GM12891 (cell line): ENCODE measurements at regions not wholly inside any gene's neighbourhood (a gene's known extent, or its start where the extent isn't known, plus 50 kb on each side); places are given as distances from the start of the nearest gene placed in this dataset.

ENCODE experiments used
- POLR2A ChIP-seq: IDR thresholded peaks from 2 replicates; pipeline ENCODE4 v1.6.1; 2011; ENCODE audit warnings: low read depth, low read length, control low read depth
- TAF1 ChIP-seq: IDR thresholded peaks from 2 replicates; pipeline ENCODE4 v1.6.1; 2011; ENCODE audit warnings: low read depth, low read length, control low read depth

DNA sequence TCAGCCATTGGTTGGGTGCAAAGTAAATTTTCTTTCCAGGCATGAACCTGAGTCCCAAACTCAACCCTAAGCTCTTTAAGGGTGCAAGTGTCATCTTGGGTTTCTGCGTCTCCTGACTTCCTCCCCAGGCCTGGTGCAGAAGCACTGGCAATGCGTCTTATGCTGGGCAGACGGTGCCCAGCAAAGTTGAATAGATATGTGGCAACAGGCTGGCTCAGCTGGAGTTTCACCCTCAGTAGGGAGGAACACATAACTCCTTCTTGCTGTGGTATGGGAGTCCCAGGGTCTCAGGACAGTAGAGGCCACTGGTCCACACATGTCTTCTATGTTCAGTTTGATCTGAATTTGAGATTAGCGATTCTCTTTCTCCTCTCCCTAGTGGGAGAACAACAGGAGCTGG, 181.3 kb downstream of the RPS24 start:
- no peak for TF ChIP-seq POLR2A
- no peak for TF ChIP-seq TAF1
